HEK293 (cell line): ENCODE measurements at regions not wholly inside any gene's neighbourhood (a gene's known extent, or its start where the extent isn't known, plus 50 kb on each side); places are given as distances from the start of the nearest gene placed in this dataset.

Experiments used
- CTCF ChIA-PET: fragments of 350-600 bp; formaldehyde crosslinking; extraction: SDS; loops from one replicate; lab custom pipeline; 2021; ENCODE audit warnings: antibody characterized with exemption; lab: Yijun Ruan, JAX
- POLR2A ChIA-PET: fragments of 300-600 bp; formaldehyde crosslinking; extraction: SDS; loops from one replicate; lab custom pipeline; 2020; ENCODE audit warnings: antibody characterized with exemption, inconsistent platforms; lab: Yijun Ruan, JAX
- H3K27ac ChIP-seq: fragments of 200-500 bp; sonication (Bioruptor generic); 2 replicates; pipeline ENCODE4 v1.5.1; 2014; ENCODE audit warnings: low read depth, low read length, control low read depth, inconsistent platforms; ENCODE audit errors: extremely low read depth
- H3K36me3 ChIP-seq, 2 experiments: fragments of 200-500 bp in 1 of 2; sonication (Bioruptor generic) in 1 of 2; 1 replicate in 1 of 2; 2 replicates in 1 of 2; pipeline ENCODE4 v1.5.1; 2014 to 2017; ENCODE audit warnings: inconsistent platforms in 2 of 2, low read length in 2 of 2; ENCODE audit not compliant: control insufficient read depth in 2 of 2, insufficient read depth in 1 of 2
- H3K4me1 ChIP-seq: fragments of 200-500 bp; sonication (Bioruptor generic); 2 replicates; pipeline ENCODE4 v1.5.1; 2014; ENCODE audit warnings: mild to moderate bottlenecking, low read length, inconsistent platforms; ENCODE audit not compliant: control insufficient read depth, insufficient read depth
- H3K4me3 ChIP-seq: 2 replicates; pipeline ENCODE4 v1.5.1; 2011; ENCODE audit warnings: low read depth, mild to moderate bottlenecking, control low read depth, low read length, moderate library complexity
- H3K9me3 ChIP-seq: fragments of 200-500 bp; sonication (Bioruptor generic); 2 replicates; pipeline ENCODE4 v1.5.1; 2014; ENCODE audit warnings: low read depth, low read length, inconsistent platforms; ENCODE audit not compliant: control insufficient read depth, insufficient read depth
- EGR2 ChIP-seq: fragments of 450-650 bp; formaldehyde crosslinking; IDR thresholded peaks from 2 replicates; pipeline ENCODE4 v1.5.1; 2016; ENCODE audit warnings: low read depth, missing biosample characterization, missing genetic modification characterization
- GLIS1 ChIP-seq: fragments of 450-650 bp; formaldehyde crosslinking; IDR thresholded peaks from 2 replicates; pipeline ENCODE4 v1.5.1; 2016; ENCODE audit warnings: missing biosample characterization, missing genetic modification characterization
- KLF1 ChIP-seq: fragments of 450-650 bp; formaldehyde crosslinking; IDR thresholded peaks from 2 replicates; pipeline ENCODE4 v1.5.1; 2016; ENCODE audit warnings: missing biosample characterization, missing genetic modification characterization
- KLF7 ChIP-seq: fragments of 450-650 bp; formaldehyde crosslinking; IDR thresholded peaks from 2 replicates; pipeline ENCODE4 v1.5.1; 2016; ENCODE audit warnings: missing biosample characterization, missing genetic modification characterization, borderline replicate concordance
- SCRT1 ChIP-seq: fragments of 450-650 bp; formaldehyde crosslinking; IDR thresholded peaks from 2 replicates; pipeline ENCODE4 v1.5.1; 2016; ENCODE audit warnings: missing biosample characterization, missing genetic modification characterization, borderline replicate concordance
- YY1 ChIP-seq: fragments of 450-650 bp; formaldehyde crosslinking; IDR thresholded peaks from 2 replicates; pipeline ENCODE4 v1.5.1; 2018; ENCODE audit warnings: missing biosample characterization, missing genetic modification characterization
- ZNF10 ChIP-seq: fragments of 450-650 bp; formaldehyde crosslinking; IDR thresholded peaks from 2 replicates; pipeline ENCODE4 v1.5.1; 2017; ENCODE audit warnings: missing biosample characterization, missing genetic modification characterization
- ZNF112 ChIP-seq: fragments of 450-650 bp; formaldehyde crosslinking; IDR thresholded peaks from 2 replicates; pipeline ENCODE4 v1.5.0; 2017; ENCODE audit warnings: missing biosample characterization, missing genetic modification characterization
- ZNF114 ChIP-seq: fragments of 450-650 bp; formaldehyde crosslinking; IDR thresholded peaks from 2 replicates; pipeline ENCODE4 v1.5.0; 2017; ENCODE audit warnings: missing biosample characterization, missing genetic modification characterization
- ZNF175 ChIP-seq: fragments of 450-650 bp; formaldehyde crosslinking; IDR thresholded peaks from 2 replicates; pipeline ENCODE4 v1.5.1; 2016; ENCODE audit warnings: missing biosample characterization, missing genetic modification characterization
- ZNF214 ChIP-seq: fragments of 450-650 bp; formaldehyde crosslinking; IDR thresholded peaks from 2 replicates; pipeline ENCODE4 v1.5.1; 2017; ENCODE audit warnings: missing biosample characterization, mild to moderate bottlenecking, missing genetic modification characterization, borderline replicate concordance
- ZNF24 ChIP-seq: fragments of 450-650 bp; formaldehyde crosslinking; IDR thresholded peaks from 2 replicates; pipeline ENCODE4 v1.5.1; 2016; ENCODE audit warnings: missing biosample characterization, missing genetic modification characterization
- ZNF350 ChIP-seq: fragments of 450-650 bp; formaldehyde crosslinking; IDR thresholded peaks from 2 replicates; pipeline ENCODE4 v1.5.0; 2017; ENCODE audit warnings: missing biosample characterization, mild to moderate bottlenecking, missing genetic modification characterization
- ZNF510 ChIP-seq: fragments of 450-650 bp; formaldehyde crosslinking; IDR thresholded peaks from 2 replicates; pipeline ENCODE4 v1.5.1; 2018; ENCODE audit warnings: mild to moderate bottlenecking, missing genetic modification characterization, missing biosample characterization; ENCODE audit not compliant: insufficient replicate concordance
- ZNF514 ChIP-seq: fragments of 450-650 bp; formaldehyde crosslinking; IDR thresholded peaks from 2 replicates; pipeline ENCODE4 v1.5.1; 2016; ENCODE audit warnings: missing biosample characterization, missing genetic modification characterization
- ZSCAN16 ChIP-seq: fragments of 450-650 bp; formaldehyde crosslinking; IDR thresholded peaks from 2 replicates; pipeline ENCODE4 v1.5.1; 2016; ENCODE audit warnings: missing biosample characterization, missing genetic modification characterization
- TF ChIP-seq, protein P1 (sequence below): fragments of 450-650 bp; formaldehyde crosslinking; IDR thresholded peaks from 2 replicates; pipeline ENCODE4 v1.5.1; 2016; ENCODE audit warnings: missing biosample characterization, missing genetic modification characterization, low read depth
- TF ChIP-seq, protein P2 (sequence below): fragments of 450-650 bp; formaldehyde crosslinking; IDR thresholded peaks from 2 replicates; pipeline ENCODE4 v1.5.1; 2016; ENCODE audit warnings: missing biosample characterization, missing genetic modification characterization
- TF ChIP-seq, protein P3 (sequence below): fragments of 450-650 bp; formaldehyde crosslinking; IDR thresholded peaks from 2 replicates; pipeline ENCODE4 v1.5.1; 2017; ENCODE audit warnings: missing biosample characterization, mild to moderate bottlenecking, missing genetic modification characterization, moderate library complexity
- TF ChIP-seq, protein P4 (sequence below): sonication (generic); formaldehyde crosslinking; IDR thresholded peaks from 2 replicates; pipeline ENCODE4 v1.8.1; 2022; ENCODE audit warnings: mild to moderate bottlenecking, moderate library complexity, missing genetic modification reagents
- TF ChIP-seq, protein P5 (sequence below): fragments of 450-650 bp; formaldehyde crosslinking; IDR thresholded peaks from 2 replicates; pipeline ENCODE4 v1.5.0; 2017; ENCODE audit warnings: missing biosample characterization, missing genetic modification characterization, borderline replicate concordance

DNA sequence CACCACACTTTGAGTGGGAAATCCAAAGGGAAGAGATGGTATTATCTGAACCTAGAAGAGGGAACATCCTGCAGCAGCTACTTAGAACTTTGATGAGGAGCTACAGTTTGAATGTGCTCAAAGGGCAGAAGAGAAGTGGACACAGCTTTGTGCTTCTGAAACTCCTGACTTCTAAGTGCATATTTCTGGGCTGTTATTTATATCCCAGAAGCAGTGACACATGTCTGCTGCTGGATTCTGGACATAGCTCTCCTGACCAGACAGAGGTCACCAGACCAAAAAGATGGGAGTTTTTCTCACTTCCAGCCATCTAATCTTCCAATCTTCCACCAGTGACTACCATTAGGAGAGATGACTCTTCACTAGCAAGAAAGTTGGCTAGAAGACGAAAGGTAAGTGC, 153.9 kb downstream of the FSIP2 start:
- CTCF ChIA-PET: no interaction called here
- no peak overlapping the region for H3K27ac ChIP-seq
- POLR2A ChIA-PET: no interaction called here
- no peaks in the 10 kb centered on the region for H3K4me1 ChIP-seq
- H3K4me3 ChIP-seq: no peak overlapping the region
- no peaks in the 10 kb centered on the region for H3K9me3 ChIP-seq
- TF ChIP-seq ZNF350 (no peak), ZNF514 (tag by site-specific recombination) (no peak), ZNF10 (tag by site-specific recombination) (no peak), SCRT1 (tag by site-specific recombination) (no peak), EGR2 (tag by site-specific recombination) (no peak), YY1 (tag by site-specific recombination) (no peak), ZNF510 (tag by site-specific recombination) (no peak), KLF7 (no peak), ZSCAN16 (tag by site-specific recombination) (no peak), ZNF112 (no peak), KLF1 (tag by site-specific recombination) (no peak), ZNF24 (tag by site-specific recombination) (no peak), ZNF114 (no peak), ZNF214 (no peak)
- TF ChIP-seq, protein P1, sequence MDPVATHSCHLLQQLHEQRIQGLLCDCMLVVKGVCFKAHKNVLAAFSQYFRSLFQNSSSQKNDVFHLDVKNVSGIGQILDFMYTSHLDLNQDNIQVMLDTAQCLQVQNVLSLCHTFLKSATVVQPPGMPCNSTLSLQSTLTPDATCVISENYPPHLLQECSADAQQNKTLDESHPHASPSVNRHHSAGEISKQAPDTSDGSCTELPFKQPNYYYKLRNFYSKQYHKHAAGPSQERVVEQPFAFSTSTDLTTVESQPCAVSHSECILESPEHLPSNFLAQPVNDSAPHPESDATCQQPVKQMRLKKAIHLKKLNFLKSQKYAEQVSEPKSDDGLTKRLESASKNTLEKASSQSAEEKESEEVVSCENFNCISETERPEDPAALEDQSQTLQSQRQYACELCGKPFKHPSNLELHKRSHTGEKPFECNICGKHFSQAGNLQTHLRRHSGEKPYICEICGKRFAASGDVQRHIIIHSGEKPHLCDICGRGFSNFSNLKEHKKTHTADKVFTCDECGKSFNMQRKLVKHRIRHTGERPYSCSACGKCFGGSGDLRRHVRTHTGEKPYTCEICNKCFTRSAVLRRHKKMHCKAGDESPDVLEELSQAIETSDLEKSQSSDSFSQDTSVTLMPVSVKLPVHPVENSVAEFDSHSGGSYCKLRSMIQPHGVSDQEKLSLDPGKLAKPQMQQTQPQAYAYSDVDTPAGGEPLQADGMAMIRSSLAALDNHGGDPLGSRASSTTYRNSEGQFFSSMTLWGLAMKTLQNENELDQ: no peak
- TF ChIP-seq, protein P2, sequence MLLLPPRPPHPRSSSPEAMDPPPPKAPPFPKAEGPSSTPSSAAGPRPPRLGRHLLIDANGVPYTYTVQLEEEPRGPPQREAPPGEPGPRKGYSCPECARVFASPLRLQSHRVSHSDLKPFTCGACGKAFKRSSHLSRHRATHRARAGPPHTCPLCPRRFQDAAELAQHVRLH (tag by site-specific recombination): no peak
- TF ChIP-seq, protein P3, sequence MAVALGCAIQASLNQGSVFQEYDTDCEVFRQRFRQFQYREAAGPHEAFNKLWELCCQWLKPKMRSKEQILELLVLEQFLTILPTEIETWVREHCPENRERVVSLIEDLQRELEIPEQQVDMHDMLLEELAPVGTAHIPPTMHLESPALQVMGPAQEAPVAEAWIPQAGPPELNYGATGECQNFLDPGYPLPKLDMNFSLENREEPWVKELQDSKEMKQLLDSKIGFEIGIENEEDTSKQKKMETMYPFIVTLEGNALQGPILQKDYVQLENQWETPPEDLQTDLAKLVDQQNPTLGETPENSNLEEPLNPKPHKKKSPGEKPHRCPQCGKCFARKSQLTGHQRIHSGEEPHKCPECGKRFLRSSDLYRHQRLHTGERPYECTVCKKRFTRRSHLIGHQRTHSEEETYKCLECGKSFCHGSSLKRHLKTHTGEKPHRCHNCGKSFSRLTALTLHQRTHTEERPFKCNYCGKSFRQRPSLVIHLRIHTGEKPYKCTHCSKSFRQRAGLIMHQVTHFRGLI (tag by site-specific recombination): no peak
- H3K36me3 ChIP-seq: no peaks in the 10 kb centered on the region

DNA sequence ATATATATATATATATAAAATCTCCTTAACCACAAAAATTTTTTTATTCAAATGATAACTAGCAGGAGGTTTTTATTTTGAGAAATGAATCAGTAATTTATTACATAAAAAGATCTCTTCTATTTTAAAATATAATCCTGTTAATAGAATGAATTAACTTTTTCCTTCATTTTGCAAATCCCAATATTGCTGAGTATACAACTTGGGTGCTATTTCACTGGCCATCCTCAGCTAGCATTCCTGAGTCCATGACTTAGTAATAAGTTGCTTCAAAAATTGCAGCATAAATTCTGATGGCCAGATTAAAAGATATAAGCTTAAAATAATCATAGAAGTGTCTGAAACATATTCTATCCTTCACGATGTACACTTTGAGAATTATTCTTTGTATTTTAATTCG, 155.6 kb downstream of the FSIP2 start:
- ChIA-PET POLR2A (no interaction called here), CTCF (interaction anchor here (1.0 kb wide), 1 partner anchor 155 kb away, joined by 3 read pairs; no protein-coding TSS in a partner anchor)
- H3K9me3 ChIP-seq: no peaks in the 10 kb centered on the region
- TF ChIP-seq, protein P4, sequence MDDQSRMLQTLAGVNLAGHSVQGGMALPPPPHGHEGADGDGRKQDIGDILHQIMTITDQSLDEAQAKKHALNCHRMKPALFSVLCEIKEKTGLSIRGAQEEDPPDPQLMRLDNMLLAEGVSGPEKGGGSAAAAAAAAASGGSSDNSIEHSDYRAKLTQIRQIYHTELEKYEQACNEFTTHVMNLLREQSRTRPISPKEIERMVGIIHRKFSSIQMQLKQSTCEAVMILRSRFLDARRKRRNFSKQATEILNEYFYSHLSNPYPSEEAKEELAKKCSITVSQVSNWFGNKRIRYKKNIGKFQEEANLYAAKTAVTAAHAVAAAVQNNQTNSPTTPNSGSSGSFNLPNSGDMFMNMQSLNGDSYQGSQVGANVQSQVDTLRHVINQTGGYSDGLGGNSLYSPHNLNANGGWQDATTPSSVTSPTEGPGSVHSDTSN (CRISPR knock-in tag): no peak
- TF ChIP-seq ZNF175 (tag by site-specific recombination) (no peak), GLIS1 (no peak)
- TF ChIP-seq, protein P5, sequence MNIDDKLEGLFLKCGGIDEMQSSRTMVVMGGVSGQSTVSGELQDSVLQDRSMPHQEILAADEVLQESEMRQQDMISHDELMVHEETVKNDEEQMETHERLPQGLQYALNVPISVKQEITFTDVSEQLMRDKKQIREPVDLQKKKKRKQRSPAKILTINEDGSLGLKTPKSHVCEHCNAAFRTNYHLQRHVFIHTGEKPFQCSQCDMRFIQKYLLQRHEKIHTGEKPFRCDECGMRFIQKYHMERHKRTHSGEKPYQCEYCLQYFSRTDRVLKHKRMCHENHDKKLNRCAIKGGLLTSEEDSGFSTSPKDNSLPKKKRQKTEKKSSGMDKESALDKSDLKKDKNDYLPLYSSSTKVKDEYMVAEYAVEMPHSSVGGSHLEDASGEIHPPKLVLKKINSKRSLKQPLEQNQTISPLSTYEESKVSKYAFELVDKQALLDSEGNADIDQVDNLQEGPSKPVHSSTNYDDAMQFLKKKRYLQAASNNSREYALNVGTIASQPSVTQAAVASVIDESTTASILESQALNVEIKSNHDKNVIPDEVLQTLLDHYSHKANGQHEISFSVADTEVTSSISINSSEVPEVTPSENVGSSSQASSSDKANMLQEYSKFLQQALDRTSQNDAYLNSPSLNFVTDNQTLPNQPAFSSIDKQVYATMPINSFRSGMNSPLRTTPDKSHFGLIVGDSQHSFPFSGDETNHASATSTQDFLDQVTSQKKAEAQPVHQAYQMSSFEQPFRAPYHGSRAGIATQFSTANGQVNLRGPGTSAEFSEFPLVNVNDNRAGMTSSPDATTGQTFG (tag by site-specific recombination): no peak
- H3K27ac ChIP-seq: no peak overlapping the region
- H3K4me3 ChIP-seq: no peak overlapping the region
- no peaks in the 10 kb centered on the region for H3K4me1 ChIP-seq
- no peaks in the 10 kb centered on the region for H3K36me3 ChIP-seq
